C1 segment of cervical spinal cord (tissue), 14 donors: ENCODE measurements at regions not wholly inside any gene's neighbourhood (a gene's known extent, or its start where the extent isn't known, plus 50 kb on each side); places are given as distances from the start of the nearest gene placed in this dataset.
"Not testable (repeated sequence)": the region's sequence is repeated elsewhere in the genome, so short reads cannot be mapped to it uniquely, and the experiment has no call there.

Source experiments
- DNase-seq, 14 donors: peaks; one replicate each; lab custom pipeline; 2025; lab: John Stamatoyannopoulos, UW

GRCh38 chr5:101662263-101662662, 633.8 kb downstream of the SLCO4C1 start:
- no peak for DNase-seq

- DNase-seq: no peak
Observed at GRCh38 chr5:101658433-101658832, 637.7 kb downstream of the SLCO4C1 start.

- DNase-seq: no peak
Observed at GRCh38 chr5:101653996-101654395, 642.1 kb downstream of the SLCO4C1 start.

GRCh38 chr5:101647861-101648260, 648.2 kb downstream of the SLCO4C1 start:
- DNase-seq: no peak

- no peak for DNase-seq
Observed at GRCh38 chr5:101643794-101644193, 652.3 kb downstream of the SLCO4C1 start.

GRCh38 chr5:101637599-101637998, 658.5 kb downstream of the SLCO4C1 start:
- DNase-seq: no peak

GRCh38 chr5:101627770-101628169, 668.3 kb downstream of the SLCO4C1 start:
- not testable (repeated sequence) for DNase-seq

- DNase-seq: no peak
Observed at GRCh38 chr5:101626572-101626971, 669.5 kb downstream of the SLCO4C1 start.

GRCh38 chr5:101611039-101611438, 685.0 kb downstream of the SLCO4C1 start:
- no peak for DNase-seq

GRCh38 chr5:101608322-101608721, 687.8 kb downstream of the SLCO4C1 start:
- DNase-seq: no peak

GRCh38 chr5:101605700-101606099, 690.4 kb downstream of the SLCO4C1 start:
- DNase-seq: no peak

GRCh38 chr5:101600614-101601013, 695.5 kb downstream of the SLCO4C1 start:
- no peak for DNase-seq

- no peak for DNase-seq
Observed at GRCh38 chr5:101590384-101590783, 687.3 kb upstream of the ST8SIA4 start.

GRCh38 chr5:101585366-101585765, 682.3 kb upstream of the ST8SIA4 start:
- DNase-seq: peak in 1 of 14 donors; percentile 2

- DNase-seq: no peak
Observed at GRCh38 chr5:101580591-101580990, 677.5 kb upstream of the ST8SIA4 start.

- DNase-seq: peak in 1 of 14 donors; percentile 4
Observed at GRCh38 chr5:101574017-101574416, 670.9 kb upstream of the ST8SIA4 start.

- no peak for DNase-seq
Observed at GRCh38 chr5:101561018-101561417, 657.9 kb upstream of the ST8SIA4 start.

GRCh38 chr5:101543780-101544179, 640.7 kb upstream of the ST8SIA4 start:
- DNase-seq: no peak

GRCh38 chr5:101539315-101539714, 636.2 kb upstream of the ST8SIA4 start:
- no peak for DNase-seq

GRCh38 chr5:101535626-101536025, 632.5 kb upstream of the ST8SIA4 start:
- DNase-seq: no peak

- DNase-seq: no peak
Observed at GRCh38 chr5:101534491-101535110, 631.5 kb upstream of the ST8SIA4 start.

GRCh38 chr5:101532430-101532829, 629.3 kb upstream of the ST8SIA4 start:
- no peak for DNase-seq

- DNase-seq: no peak
Observed at GRCh38 chr5:101531026-101531425, 627.9 kb upstream of the ST8SIA4 start.

GRCh38 chr5:101529094-101529493, 626.0 kb upstream of the ST8SIA4 start:
- not testable (repeated sequence) for DNase-seq
